OCI-LY1 (cell line): ENCODE measurements at regions not wholly inside any gene's neighbourhood (a gene's known extent, or its start where the extent isn't known, plus 50 kb on each side); places are given as distances from the start of the nearest gene placed in this dataset.

Source experiments
- EZH2 ChIP-seq: fragments of 200-600 bp; sonication (generic), shearing (Covaris generic); IDR thresholded peaks from 2 replicates; pipeline ENCODE4 v1.8.0; 2017; ENCODE audit warnings: borderline replicate concordance, mixed run types, mild to moderate bottlenecking, antibody characterized with exemption, low read length, moderate library complexity, mixed read lengths
- TF ChIP-seq, protein P1 (sequence below): fragments of 200-600 bp; sonication (generic), shearing (Covaris generic); IDR thresholded peaks from 2 replicates; pipeline ENCODE4 v1.5.1; 2017; ENCODE audit warnings: mild to moderate bottlenecking, antibody characterized with exemption, low read length, moderate library complexity, mixed read lengths

GRCh38 chr10:36109399-36110023, 467.4 kb upstream of the FZD8 start:
- TF ChIP-seq, protein P1, sequence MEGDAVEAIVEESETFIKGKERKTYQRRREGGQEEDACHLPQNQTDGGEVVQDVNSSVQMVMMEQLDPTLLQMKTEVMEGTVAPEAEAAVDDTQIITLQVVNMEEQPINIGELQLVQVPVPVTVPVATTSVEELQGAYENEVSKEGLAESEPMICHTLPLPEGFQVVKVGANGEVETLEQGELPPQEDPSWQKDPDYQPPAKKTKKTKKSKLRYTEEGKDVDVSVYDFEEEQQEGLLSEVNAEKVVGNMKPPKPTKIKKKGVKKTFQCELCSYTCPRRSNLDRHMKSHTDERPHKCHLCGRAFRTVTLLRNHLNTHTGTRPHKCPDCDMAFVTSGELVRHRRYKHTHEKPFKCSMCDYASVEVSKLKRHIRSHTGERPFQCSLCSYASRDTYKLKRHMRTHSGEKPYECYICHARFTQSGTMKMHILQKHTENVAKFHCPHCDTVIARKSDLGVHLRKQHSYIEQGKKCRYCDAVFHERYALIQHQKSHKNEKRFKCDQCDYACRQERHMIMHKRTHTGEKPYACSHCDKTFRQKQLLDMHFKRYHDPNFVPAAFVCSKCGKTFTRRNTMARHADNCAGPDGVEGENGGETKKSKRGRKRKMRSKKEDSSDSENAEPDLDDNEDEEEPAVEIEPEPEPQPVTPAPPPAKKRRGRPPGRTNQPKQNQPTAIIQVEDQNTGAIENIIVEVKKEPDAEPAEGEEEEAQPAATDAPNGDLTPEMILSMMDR, result no peak
- TF ChIP-seq EZH2, result no peak
